Islet of Langerhans (tissue), 1 donor: ENCODE measurements at regions not wholly inside any gene's neighbourhood (a gene's known extent, or its start where the extent isn't known, plus 50 kb on each side); places are given as distances from the start of the nearest gene placed in this dataset.

ENCODE experiments used
- FAIRE-seq: peaks from one replicate; lab custom pipeline; 2011; peaks lifted over from hg19 to GRCh38; lab: Jason Lieb, UNC

DNA sequence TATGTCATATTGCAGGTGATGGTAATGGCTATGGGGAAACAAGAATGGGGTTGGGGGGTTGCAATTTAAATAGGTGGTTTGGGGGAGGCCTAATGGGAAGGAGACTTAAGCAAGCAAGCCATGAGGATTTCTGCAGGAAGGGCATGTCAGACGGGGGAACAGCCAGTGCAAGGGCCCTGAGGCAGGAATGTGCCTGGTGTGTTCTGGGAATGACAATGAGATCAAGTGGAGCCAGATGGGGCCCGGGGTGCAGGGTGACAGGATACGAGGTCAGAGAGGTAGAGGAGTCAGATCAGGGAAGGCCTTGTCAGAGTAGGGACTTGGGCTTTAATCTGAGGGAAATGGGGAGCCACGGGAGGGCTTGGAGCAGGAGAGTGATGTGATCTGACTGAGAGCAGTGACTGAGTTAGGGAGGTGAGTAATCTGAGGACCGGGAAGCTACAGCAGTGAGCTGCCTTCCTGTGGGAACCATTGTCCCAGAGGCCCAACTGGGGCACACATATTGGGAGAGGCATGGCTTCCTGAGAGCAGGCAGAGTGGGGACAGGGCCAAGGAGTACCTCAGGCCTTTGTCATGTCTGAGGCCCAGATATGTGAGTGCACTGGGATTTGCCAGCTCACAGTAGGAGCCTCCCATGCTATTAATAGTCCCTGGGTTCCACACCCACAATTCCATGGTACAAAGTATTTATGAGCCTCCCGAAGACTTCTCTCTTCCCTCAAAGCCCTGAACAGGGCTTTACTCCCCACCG is 139.8 kb downstream of the BCOR start:
- no peak for FAIRE-seq

DNA sequence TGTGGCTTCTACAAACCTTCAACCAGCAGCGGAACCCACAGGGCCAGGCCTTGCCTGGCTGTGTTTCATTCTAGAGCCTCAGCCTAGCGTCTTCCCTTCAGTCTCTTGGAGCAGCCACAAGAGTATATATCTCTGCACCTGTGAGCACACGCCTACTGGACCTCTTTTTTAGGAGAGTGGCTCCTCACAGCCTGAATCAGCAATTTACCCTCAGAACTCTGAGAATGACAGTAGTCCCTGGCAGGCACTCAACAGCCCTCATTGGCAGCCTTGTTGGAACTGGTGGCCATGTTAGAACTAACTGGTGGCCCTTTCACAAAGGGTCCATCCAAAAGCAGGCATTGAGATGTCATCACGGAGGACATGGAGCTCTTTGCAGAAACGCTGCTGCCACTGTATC is 138.9 kb downstream of the BCOR start:
- FAIRE-seq = no peak

DNA sequence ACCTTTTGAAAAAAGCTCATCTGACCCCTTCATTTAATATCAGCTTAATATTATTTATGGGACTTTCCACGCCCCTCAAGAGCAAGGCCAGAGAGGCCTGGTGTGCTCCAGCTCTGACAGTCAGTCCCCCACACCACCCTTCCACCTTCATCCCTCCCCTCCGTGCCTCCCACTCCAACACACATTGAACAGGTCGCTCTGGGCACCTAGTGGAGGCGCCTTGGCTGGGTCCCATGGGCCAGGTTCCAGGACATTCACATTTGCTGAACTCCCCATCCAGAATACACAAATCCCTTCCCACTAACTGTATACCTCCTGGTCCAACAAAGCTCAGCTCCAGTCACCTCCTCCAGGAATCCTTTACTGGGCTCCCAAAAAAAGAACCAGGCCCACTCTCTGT is 137.5 kb downstream of the BCOR start:
- no peak for FAIRE-seq

DNA sequence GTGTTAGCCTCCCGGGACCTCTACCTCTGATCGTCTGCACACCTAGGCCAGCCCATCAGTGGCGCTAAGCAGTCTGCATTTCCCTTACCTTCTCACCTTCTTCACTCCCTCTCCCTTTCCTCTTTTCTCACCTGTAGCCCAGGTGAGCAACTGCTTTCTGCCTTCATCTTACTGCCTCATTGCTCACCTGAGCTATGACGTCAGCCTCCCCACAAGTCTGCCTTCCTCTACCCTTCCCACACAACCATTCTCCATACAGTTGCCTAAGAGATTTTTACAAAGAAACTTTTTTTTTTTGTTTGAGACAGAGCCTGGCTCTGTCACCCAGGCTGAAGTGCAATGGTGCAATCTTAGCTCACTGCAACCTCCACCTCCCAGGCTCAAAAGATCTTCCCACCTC is 136.3 kb downstream of the BCOR start:
- no peak for FAIRE-seq

DNA sequence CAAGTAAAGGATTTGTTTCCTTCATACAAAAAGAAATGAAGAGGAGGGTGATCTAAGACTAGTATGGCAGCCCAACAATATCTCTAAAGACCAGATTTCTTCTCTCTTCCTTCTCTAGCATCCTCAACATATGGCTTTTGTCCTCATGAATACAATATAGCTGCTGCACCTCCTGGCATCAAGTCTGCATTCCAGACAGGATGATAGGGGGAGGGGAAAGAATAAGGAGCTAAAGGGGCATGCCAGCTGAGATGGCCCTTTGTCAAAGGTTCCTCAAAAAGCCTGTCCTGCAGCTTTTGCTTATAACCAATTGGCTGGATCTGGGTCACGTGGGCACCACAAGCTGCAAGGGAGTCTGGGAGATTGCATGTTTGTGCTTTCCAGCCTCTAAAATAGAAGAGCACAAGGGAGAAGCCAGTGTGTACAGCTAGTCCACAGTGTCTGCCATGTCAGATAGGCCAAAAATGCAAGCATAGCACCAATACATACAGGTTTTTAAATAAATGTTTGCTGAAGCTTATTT is 132.6 kb downstream of the BCOR start:
- FAIRE-seq = no peak

DNA sequence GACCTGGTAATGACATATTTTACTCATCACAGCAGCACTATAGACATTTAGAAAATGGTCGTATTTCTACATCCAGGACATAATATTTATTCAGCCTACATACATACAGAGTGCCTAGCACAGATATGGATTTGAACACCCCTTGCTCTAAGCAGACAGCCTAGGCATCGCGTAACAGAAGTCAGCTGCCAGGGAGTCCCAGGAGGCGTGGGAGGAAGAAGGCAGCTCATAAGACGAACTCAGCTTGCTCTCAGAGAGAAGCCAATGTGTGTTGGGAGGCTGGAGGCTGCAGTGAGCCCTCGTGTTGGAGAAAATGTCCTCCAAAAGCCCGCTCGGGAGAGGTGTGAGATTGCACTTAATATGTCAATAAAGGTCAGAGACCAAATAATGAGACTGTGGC is 131.6 kb downstream of the BCOR start:
- no peak for FAIRE-seq

DNA sequence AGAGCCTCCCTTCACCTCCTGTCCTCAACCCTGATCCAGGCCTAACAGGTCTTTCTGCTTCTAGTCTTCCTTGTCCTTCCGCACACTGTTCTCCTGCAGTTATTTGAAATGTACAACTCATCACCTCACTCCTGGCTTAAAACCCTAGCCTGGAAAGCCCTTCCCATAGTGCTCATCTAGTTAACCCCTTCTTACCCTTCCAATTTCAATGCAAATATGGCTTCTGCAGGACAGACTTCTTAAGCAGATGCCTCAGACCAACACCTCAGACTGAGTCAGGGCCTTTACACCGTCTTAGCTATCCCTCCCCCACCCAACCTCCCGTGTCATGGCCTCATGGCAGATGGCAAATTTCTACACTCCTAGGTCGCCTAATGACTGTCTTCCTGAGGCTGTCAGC is 130.4 kb downstream of the BCOR start:
- no peak for FAIRE-seq

DNA sequence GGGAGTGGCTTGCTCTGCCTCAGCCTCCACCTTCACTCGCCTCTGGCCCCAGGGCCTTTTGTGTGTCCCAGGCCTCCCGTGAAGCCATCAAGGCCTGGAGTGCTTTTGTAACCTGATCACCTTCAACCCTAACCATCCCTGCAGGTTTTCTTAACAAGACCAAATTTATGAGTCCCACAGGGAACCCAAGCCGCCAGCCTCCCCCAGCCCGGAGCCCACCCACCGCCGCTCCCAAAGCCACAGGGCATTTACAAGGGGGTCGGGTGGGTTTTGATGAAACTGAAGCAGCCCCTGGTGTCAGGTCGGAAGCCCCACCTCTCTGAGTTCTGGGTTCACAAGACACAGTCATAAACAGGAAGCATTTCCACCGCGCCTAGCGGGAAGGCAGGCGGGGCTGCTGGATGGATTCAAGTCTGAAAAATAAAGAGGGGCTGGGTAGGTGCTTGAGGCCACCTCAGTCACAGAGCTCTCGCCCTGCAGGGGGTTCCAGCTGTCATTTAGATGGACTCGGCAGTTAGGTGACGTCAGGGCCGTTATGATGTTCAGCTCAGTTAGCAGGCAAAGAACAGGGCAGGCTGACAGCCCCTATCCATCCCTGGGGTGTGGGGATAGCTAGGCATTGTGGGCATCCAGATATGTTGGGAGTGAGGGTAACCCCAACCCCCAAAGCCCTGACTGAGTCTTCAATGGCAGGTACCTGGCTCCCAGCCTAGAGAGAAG is 128.5 kb downstream of the BCOR start:
- no peak for FAIRE-seq

DNA sequence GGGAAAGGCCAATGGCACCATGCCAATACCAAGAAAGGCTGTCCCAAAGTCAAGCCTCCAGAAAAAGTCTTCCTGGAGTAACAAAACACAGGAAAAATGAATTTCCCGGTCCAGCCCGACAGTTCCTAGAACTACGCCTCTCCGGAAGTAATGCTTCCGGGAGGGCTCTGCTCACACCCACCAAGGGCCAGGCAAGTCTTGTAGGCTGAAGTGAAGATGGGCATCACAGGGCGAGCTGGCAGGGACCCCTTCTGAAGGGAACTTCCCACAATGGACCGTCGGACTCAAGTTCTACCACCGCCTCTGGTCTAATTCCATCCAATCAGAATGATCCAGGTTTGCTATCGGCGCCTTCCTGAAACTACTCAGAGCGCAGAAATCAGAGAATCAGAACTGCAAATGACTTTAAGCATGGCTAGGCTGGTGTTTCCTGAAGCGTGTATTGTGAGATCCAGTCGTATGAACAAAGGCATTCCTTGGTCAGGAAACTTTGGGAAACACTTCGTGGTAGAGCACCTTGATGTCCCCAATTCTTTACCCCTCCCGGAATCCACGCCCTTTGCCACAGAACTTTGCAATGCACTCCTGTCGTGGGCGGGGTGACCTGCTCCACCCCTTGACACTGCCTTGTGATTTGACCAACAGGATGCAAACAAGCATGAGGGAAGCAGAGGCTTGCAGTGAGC is 127.8 kb downstream of the BCOR start:
- FAIRE-seq = no peak

DNA sequence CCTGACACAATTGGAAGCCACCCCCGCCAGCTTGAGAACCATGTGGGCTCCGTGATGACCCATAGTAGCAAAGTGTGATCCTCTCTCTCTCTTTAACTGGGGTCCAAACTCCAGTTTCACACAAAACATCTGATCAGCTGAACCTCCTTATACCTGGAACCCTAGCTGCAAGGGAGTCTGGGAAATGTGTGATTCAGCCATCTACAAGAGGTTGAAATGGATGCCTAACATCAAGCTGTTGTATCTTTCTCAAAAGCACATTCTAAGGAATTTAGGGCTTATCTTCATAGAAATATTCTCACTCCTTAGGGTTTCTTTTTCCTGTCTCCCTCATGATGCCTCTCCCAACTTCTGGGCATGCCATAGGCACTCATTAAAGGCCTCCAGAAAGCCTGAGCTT is 126.0 kb downstream of the BCOR start:
- FAIRE-seq = no peak

DNA sequence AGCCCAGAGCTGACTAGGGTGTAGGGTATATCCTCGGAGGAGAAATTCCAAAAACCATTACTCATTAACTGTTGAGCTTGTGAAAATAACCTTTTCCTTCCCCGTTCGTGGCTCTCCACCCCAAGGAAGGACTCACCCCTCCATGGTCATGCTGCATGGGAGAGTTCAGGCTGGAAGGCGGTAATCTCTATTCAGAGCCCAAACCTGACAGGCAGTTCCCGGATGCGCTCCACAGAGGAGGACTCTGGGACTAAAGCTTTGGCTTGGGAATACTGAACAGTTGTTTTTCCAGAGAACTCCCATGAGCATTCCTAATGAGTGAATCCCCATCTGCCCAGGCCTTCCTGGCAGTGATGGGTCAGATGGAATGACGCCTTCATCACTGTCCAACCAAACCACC is 125.4 kb downstream of the BCOR start:
- no peak for FAIRE-seq

DNA sequence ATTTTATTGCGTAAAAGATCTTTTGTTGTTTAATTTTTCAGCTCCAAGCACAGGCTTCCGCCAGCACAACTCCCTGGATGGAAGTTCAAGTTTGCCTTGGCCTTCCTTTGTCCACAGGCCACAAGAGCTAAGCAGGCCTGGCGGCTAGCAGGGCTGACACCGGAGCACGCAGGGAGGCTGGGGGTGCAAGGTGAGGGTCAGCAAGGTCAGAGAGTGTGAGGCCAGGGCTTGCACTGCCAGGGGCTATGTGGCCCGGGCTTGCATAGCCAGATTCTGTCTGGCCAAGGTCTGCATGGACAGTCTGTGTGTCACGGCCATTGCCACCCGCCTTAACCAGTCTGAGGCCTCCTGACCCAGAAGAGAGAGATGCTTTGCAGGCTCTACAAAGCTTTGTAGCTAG is 123.9 kb downstream of the BCOR start:
- no peak for FAIRE-seq

DNA sequence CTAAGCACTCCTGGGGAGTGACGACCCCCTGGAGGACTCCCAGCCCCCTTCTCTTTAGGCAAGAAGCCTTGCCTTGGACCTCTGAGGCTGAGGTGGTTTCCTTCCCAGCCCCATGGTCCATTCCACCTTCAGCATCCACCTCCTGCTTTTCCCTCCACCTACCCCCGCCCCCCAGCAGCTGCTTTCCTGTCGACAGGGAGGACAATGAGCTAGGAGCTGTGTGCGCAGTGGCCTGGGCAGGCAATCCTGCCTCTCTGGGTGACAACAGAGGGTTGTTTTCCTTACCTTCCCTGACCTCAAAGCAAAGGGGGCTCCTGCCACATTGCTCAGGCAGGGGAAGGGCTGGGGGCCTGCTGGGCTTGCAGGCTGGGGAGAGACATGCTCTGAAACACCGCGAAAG is 123.5 kb downstream of the BCOR start:
- no peak for FAIRE-seq

DNA sequence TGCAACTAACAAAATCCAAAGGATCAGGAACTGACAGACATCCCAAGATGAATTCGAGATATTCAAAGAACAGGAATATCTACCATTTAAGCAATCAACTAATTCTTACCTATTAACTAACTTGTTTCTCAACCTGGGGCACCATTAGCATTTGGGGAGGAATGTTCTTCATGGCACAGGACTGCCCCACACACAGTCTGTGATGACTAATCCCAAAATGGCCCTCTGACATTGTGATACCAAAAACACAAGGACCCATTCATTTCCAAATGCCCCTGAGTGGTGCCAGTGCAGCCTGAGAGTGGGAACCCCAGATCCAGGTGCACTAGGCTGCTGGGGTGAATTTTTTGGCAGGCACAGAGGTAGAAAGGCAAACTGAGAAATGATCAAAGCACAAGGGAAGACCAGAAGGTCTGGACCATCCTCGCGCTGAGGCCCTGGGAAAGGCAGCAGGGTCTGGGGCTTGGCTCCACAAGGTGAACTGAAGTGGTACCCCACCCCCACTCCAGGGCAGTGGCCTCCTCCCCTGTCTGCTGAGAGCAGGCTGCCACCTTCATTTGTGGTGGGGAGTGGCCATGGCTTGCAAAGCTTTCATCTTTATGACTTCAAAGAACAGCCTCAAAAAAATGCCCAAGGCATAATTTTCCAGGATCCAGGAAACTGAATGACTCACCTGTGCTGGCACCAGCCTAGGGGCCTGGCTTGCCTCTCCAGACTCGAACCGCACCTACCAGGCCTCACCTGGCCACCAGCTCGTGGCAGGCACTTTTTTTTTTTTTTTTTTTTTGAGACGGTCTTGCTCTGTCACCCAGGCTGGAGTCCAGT is 122.4 kb downstream of the BCOR start:
- no peak for FAIRE-seq

DNA sequence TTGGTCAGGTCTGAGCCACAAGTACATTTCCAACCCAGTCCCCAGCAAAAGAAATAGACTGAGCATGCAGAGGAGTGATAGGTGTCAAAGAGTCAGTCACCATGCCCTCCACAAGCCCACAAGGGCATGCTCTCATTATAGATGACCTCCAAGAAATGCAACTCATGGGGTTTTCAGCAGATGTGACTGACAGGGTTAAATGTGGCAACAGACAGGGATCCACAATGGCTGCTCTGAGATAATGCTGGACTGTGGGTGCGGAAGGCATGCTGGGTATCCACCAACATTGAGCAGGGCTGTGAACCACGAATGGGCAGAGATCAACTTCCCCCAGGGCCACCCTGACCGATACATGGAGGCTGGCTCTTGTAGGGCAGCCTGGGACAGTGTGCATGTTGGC is 115.8 kb downstream of the BCOR start:
- no peak for FAIRE-seq

DNA sequence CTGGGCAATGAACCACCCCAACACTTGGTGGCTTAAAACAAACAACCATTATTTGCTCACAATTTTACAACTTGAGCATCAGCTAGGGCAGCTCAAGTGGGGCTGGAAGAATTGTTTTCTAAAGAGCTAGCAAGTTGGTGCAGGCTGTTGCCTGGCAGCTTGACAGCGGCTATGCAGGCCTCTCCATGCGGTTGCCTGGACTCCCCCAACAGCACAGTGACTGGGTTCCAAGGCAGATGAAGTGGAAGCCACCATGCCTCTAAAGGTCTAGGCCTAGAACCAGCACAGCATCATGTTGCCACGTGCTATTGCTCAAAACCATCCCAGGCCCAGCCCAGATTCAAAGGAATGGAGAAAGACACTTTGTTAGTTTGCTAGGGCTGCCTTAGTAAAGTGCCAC is 114.8 kb downstream of the BCOR start:
- FAIRE-seq = peak; percentile 90

DNA sequence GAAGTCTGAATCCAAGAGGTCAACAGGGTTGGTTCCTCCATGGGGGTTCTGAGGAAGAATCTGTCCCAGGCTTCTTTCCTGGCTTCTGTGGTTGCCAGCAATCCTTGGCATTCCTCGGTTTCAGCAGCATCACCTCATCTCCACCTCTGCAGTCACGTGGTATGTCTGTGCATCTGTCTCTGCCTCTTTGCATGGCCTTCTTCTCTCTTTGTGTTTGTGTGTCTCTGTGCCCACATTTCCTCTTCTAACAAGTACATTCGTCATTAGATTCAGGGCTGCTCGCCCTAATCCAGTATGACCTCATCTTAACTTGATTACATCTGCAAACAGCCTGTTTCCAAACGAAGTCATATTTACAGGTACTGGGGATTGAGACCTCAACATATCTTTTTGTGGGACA is 114.0 kb downstream of the BCOR start:
- FAIRE-seq = no peak

DNA sequence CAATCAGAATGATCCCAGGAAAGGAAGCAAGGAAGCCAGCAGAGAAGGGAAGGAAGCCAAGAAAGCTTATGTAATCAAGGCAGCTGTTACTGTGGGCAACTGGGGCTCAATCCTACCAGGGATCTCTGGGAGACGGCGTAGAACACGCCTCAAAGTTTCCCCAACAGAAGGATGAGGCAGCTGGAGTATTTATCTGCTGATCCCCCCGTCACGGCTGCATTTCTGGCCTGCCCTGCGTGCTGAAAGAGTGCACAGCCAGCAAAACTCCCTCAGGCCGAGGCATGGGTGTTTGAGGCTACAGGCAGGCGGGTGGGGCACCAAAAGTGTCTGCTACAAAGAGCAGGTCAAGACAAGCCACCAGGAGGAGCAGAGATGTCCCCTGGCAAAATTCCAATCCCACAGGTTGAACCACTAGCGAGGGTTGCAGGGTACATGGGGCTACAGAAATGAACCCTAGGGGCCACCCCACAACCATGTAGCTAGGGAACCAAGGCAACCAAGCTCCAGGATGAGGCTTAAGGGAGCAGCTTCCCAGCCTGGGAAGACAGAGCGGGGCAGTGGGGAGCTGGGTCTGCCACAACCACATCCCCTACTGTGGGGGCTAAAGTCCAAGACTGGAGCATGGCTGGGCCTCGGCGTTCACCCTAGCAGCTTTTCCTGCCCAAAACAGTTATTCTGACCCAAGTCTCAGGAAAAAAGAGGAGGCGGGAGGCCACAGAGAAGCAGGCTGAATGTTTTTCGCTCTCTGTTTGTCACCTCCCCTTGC is 113.4 kb downstream of the BCOR start:
- FAIRE-seq = no peak

DNA sequence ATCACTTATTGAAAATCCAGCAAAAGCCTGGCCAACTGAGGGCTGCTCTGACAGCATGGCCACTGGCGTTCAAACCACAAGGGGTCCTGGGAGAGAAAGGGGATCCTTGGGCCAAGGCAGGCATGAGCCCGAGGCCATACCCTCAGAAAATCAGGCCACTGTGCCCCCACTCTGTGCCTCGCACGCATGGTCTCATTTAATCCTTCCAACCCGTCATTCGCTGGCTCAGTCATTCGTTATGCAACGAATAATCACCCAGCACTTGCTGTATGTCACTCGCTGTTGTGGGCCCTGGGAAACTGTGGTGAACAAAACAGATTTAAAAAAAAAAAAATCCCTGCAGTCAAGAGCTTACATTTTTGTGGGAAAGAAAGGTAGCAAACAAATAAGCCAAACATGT is 112.7 kb downstream of the BCOR start:
- FAIRE-seq = no peak

DNA sequence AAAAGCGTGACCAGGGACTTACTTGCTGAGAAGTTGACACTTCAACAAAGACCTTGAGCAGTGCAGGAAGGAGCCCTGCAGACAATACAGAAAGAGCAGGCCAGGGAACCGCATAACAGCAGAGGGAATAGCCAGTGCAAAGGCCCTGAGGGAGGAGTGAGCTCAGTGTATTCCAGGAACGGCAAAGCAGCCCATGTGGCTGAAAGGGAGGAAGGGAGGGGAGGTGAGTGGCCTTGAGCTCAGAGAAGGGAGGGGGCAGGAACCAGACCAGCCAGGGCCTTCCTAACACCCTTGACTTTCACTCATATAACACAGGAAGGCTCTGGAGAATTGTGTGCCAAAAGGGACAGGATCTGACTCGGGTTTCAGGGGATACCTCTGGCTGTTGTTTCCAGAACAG is 112.2 kb downstream of the BCOR start:
- no peak for FAIRE-seq

DNA sequence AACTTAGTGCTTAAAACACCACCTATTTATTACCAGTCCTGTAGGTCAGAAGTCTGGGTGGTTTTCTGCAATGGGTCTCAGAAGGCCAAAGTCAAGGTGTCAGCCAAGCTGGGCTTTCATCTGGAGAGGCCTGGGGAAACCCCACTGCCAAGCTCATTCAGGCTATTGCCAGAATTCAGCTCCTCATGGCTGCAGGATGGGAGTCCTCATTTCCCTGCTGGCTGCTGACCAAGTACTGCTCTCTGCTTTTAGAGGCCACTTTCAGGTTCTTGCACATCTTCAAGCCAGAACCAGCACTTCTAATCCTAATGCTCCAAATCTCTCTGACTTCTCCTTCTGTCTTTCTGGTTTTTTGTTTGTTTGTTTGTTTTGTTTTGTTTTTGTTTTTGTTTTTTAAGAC is 109.3 kb downstream of the BCOR start:
- FAIRE-seq = no peak

DNA sequence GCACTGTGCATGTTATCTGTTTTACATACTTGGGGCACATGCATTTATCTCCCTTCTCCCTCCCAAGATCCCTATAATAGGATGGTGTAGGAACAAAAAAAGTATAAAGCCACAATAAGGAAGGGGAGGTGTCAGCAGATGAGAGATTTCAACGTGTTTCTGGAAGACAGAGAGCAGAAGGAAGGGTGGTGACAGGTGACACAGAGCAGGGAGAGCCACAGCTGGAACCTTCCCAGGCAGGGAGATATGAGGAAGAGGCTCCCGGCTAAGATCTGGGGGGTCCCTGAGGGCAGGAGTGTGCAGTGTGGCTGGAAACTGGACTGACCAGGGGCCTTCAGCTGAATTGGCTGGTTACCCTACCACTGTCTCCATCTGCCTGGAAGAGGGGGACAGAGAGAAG is 107.4 kb downstream of the BCOR start:
- no peak for FAIRE-seq
